ENCODE measurements at regions not wholly inside any gene's neighbourhood (a gene's known extent, or its start where the extent isn't known, plus 50 kb on each side); places are given as distances from the start of the nearest gene placed in this dataset.

- TF ChIP-seq EZH2phosphoT487 (IDR thresholded peaks at IDR 0.05; ENCODE audit: insufficient read depth, low read depth) = no peak
- no peak for TF ChIP-seq EZH2 (IDR thresholded peaks at IDR 0.05; ENCODE audit: insufficient read depth, poor library complexity, severe bottlenecking)
- Histone ChIP-seq H2AFZ (peak overlapping the region; percentile 73), H3F3A (ENCODE audit: insufficient read depth) (no peaks in the 10 kb centered on the region), H3K9me3 (ENCODE audit: low read depth) (no peaks in the 10 kb centered on the region), H4K20me1 (ENCODE audit: insufficient read depth) (no peaks in the 10 kb centered on the region), H3K27ac (no peak overlapping the region), H3K27me3 (replicated peaks; ENCODE audit: insufficient read depth) (peaks cover 12% of the 10 kb centered on the region), H3K79me2 (ENCODE audit: insufficient read depth) (no peaks in the 10 kb centered on the region), H3K4me3 (peak overlapping the region; percentile 72), H3K4me1 (ENCODE audit: insufficient read depth) (no peaks in the 10 kb centered on the region; the same call in 1 of the 2 replicates), H3K9ac (peak overlapping the region; percentile 57), H3K36me3 (ENCODE audit: low read depth) (no peaks in the 10 kb centered on the region), H3K9me2 (ENCODE audit: insufficient read depth) (no peaks in the 10 kb centered on the region), H3K4me2 (ENCODE audit: unreplicated experiment) (peak overlapping the region; percentile 84)
- in situ Hi-C loops (cut with MboI) = no loop called here
- DNase-seq = peak; percentile 46
- 3 to 5% methylated on average over 24 to 27 of the region's 29 CpGs for WGBS, 2 experiments (ENCODE audit: low coverage in 1 of 2, low lambda C conversion rate in 2 of 2, missing lambda C conversion rate in 2 of 2)
Observed at GRCh38 chr6:165988302-165988756, 179.3 kb downstream of the TBXT start.

GRCh38 chr6:165987483-165988301 lies 180.0 kb downstream of the TBXT start:
- WGBS, 2 experiments (ENCODE audit: low coverage in 1 of 2, low lambda C conversion rate in 2 of 2, missing lambda C conversion rate in 2 of 2) = 0 to 1% methylated on average over 43 to 45 of the region's 51 CpGs
- in situ Hi-C loops (cut with MboI) = no loop called here
- H3K36me3 ChIP-seq (ENCODE audit: low read depth) = no peaks in the 10 kb centered on the region
- H3K4me2 ChIP-seq (ENCODE audit: unreplicated experiment) = peak overlapping the region; percentile 84
- H3K4me1 ChIP-seq (ENCODE audit: insufficient read depth) = no peaks in the 10 kb centered on the region; the same call in 1 of the 2 replicates
- peak overlapping the region; percentile 73 for H2AFZ ChIP-seq
- peak; percentile 90 for DNase-seq
- peak overlapping the region; percentile 57 for H3K9ac ChIP-seq
- H3K27ac ChIP-seq = no peak overlapping the region
- TF ChIP-seq EZH2phosphoT487 (IDR thresholded peaks at IDR 0.05; ENCODE audit: insufficient read depth, low read depth) (no peak), EZH2 (IDR thresholded peaks at IDR 0.05; ENCODE audit: insufficient read depth, poor library complexity, severe bottlenecking) (no peak)
- H3F3A ChIP-seq (ENCODE audit: insufficient read depth) = no peaks in the 10 kb centered on the region
- no peaks in the 10 kb centered on the region for H3K9me2 ChIP-seq (ENCODE audit: insufficient read depth)
- H3K27me3 ChIP-seq (replicated peaks; ENCODE audit: insufficient read depth) = peaks cover 12% of the 10 kb centered on the region
- no peaks in the 10 kb centered on the region for H3K9me3 ChIP-seq (ENCODE audit: low read depth)
- H3K79me2 ChIP-seq (ENCODE audit: insufficient read depth) = no peaks in the 10 kb centered on the region
- H4K20me1 ChIP-seq (ENCODE audit: insufficient read depth) = no peaks in the 10 kb centered on the region
- H3K4me3 ChIP-seq = peak overlapping the region; percentile 72

GRCh38 chr6:165986914-165987482 lies 180.7 kb downstream of the TBXT start:
- peaks cover 12% of the 10 kb centered on the region for H3K27me3 ChIP-seq (replicated peaks; ENCODE audit: insufficient read depth)
- no peak overlapping the region for H3K27ac ChIP-seq
- peak overlapping the region; percentile 72 for H3K4me3 ChIP-seq
- no peaks in the 10 kb centered on the region for H3K79me2 ChIP-seq (ENCODE audit: insufficient read depth)
- H3K9ac ChIP-seq = peak overlapping the region; percentile 57
- H3K4me2 ChIP-seq (ENCODE audit: unreplicated experiment) = peak overlapping the region; percentile 84
- no peaks in the 10 kb centered on the region for H4K20me1 ChIP-seq (ENCODE audit: insufficient read depth)
- in situ Hi-C loops (cut with MboI) = no loop called here
- no peak for TF ChIP-seq EZH2phosphoT487 (IDR thresholded peaks at IDR 0.05; ENCODE audit: insufficient read depth, low read depth)
- no peak for TF ChIP-seq EZH2 (IDR thresholded peaks at IDR 0.05; ENCODE audit: insufficient read depth, poor library complexity, severe bottlenecking)
- no peaks in the 10 kb centered on the region for H3K9me3 ChIP-seq (ENCODE audit: low read depth)
- peak overlapping the region; percentile 73 for H2AFZ ChIP-seq
- no peaks in the 10 kb centered on the region for H3F3A ChIP-seq (ENCODE audit: insufficient read depth)
- no peaks in the 10 kb centered on the region for H3K9me2 ChIP-seq (ENCODE audit: insufficient read depth)
- DNase-seq = peak; percentile 50
- 0 to 2% methylated on average over 26 to 27 of the region's 27 CpGs for WGBS, 2 experiments (ENCODE audit: low coverage in 1 of 2, low lambda C conversion rate in 2 of 2, missing lambda C conversion rate in 2 of 2)
- H3K4me1 ChIP-seq (ENCODE audit: insufficient read depth) = no peaks in the 10 kb centered on the region; the same call in 1 of the 2 replicates
- H3K36me3 ChIP-seq (ENCODE audit: low read depth) = no peaks in the 10 kb centered on the region

GRCh38 chr6:165986311-165986913 lies 181.2 kb downstream of the TBXT start:
- Histone ChIP-seq H3K4me1 (ENCODE audit: insufficient read depth) (no peaks in the 10 kb centered on the region; the same call in 1 of the 2 replicates), H3F3A (ENCODE audit: insufficient read depth) (no peaks in the 10 kb centered on the region), H3K9ac (no peak overlapping the region), H2AFZ (0 out of 2 replicates have a peak overlapping the region, but pooled peaks have one; percentile 18), H3K9me3 (ENCODE audit: low read depth) (no peaks in the 10 kb centered on the region), H3K4me2 (ENCODE audit: unreplicated experiment) (peak overlapping the region; percentile 84), H3K36me3 (ENCODE audit: low read depth) (no peaks in the 10 kb centered on the region), H4K20me1 (ENCODE audit: insufficient read depth) (no peaks in the 10 kb centered on the region), H3K4me3 (peak overlapping the region; percentile 72), H3K27me3 (replicated peaks; ENCODE audit: insufficient read depth) (peaks cover 12% of the 10 kb centered on the region), H3K9me2 (ENCODE audit: insufficient read depth) (no peaks in the 10 kb centered on the region), H3K79me2 (ENCODE audit: insufficient read depth) (no peaks in the 10 kb centered on the region), H3K27ac (no peak overlapping the region)
- DNase-seq = no peak
- in situ Hi-C loops (cut with MboI) = no loop called here
- WGBS, 2 experiments (ENCODE audit: low coverage in 1 of 2, low lambda C conversion rate in 2 of 2, missing lambda C conversion rate in 2 of 2) = 3 to 10% methylated on average over 5 to 8 of the region's 8 CpGs
- TF ChIP-seq EZH2 (IDR thresholded peaks at IDR 0.05; ENCODE audit: insufficient read depth, poor library complexity, severe bottlenecking) = no peak
- TF ChIP-seq EZH2phosphoT487 (IDR thresholded peaks at IDR 0.05; ENCODE audit: insufficient read depth, low read depth) = no peak
